GM23248 (cell line): ENCODE measurements at regions not wholly inside any gene's neighbourhood (a gene's known extent, or its start where the extent isn't known, plus 50 kb on each side); places are given as distances from the start of the nearest gene placed in this dataset.

Experiments used
- DNase-seq: peaks from one replicate; pipeline ENCODE4 v3.0.0-alpha.2; 2015
- H2AFZ ChIP-seq: fragments of 200-600 bp; sonication (generic); 2 replicates; pipeline ENCODE4 v1.6.1; 2016; ENCODE audit warnings: antibody characterized with exemption
- H3F3A ChIP-seq: fragments of 200-600 bp; sonication (generic); 2 replicates; pipeline ENCODE4 v1.6.1; 2016; ENCODE audit warnings: mild to moderate bottlenecking, antibody characterized with exemption, mixed run types; ENCODE audit not compliant: insufficient read depth
- H3K27ac ChIP-seq: fragments of 200-600 bp; sonication (generic); 2 replicates; pipeline ENCODE4 v1.5.1; 2016; ENCODE audit warnings: mild to moderate bottlenecking
- H3K27me3 ChIP-seq: fragments of 200-600 bp; sonication (generic); replicated peaks from 2 replicates; pipeline ENCODE4 v1.6.1; 2016; ENCODE audit warnings: mild to moderate bottlenecking; ENCODE audit not compliant: insufficient read depth
- H3K36me3 ChIP-seq: fragments of 200-600 bp; sonication (generic); 2 replicates; pipeline ENCODE4 v1.6.1; 2016; ENCODE audit warnings: low read depth, mild to moderate bottlenecking
- H3K4me1 ChIP-seq: fragments of 200-600 bp; sonication (generic); 2 replicates; pipeline ENCODE4 v1.6.1; 2016; ENCODE audit warnings: mild to moderate bottlenecking; ENCODE audit not compliant: insufficient read depth
- H3K4me2 ChIP-seq: fragments of 200-600 bp; sonication (generic); one replicate; pipeline ENCODE4 v1.6.1; 2016; ENCODE audit warnings: mild to moderate bottlenecking; ENCODE audit not compliant: unreplicated experiment
- H3K4me3 ChIP-seq: fragments of 200-600 bp; sonication (generic); 2 replicates; pipeline ENCODE4 v1.5.1; 2016; ENCODE audit warnings: mild to moderate bottlenecking
- H3K79me2 ChIP-seq: fragments of 200-600 bp; sonication (generic); 2 replicates; pipeline ENCODE4 v1.6.1; 2016; ENCODE audit warnings: mild to moderate bottlenecking; ENCODE audit not compliant: insufficient read depth
- H3K9ac ChIP-seq: fragments of 200-600 bp; sonication (generic); 2 replicates; pipeline ENCODE4 v1.6.1; 2016; ENCODE audit warnings: mild to moderate bottlenecking
- H3K9me2 ChIP-seq: fragments of 200-600 bp; sonication (generic); 2 replicates; pipeline ENCODE4 v1.6.1; 2016; ENCODE audit warnings: mixed run types, mild to moderate bottlenecking, moderate library complexity; ENCODE audit not compliant: insufficient read depth
- H3K9me3 ChIP-seq: fragments of 200-600 bp; sonication (generic); one replicate; pipeline ENCODE4 v1.6.1; 2017; ENCODE audit warnings: low read depth
- H4K20me1 ChIP-seq: fragments of 200-600 bp; sonication (generic); 2 replicates; pipeline ENCODE4 v1.6.0; 2016; ENCODE audit not compliant: insufficient read depth
- EZH2 ChIP-seq: fragments of 200-600 bp; sonication (generic); IDR thresholded peaks from 2 replicates; pipeline ENCODE4 v1.6.1; 2018; ENCODE audit warnings: antibody characterized with exemption, mild to moderate bottlenecking; ENCODE audit not compliant: insufficient read depth, poor library complexity, severe bottlenecking
- EZH2phosphoT487 ChIP-seq: fragments of 200-600 bp; sonication (generic); IDR thresholded peaks from 2 replicates; pipeline ENCODE4 v1.6.1; 2018; ENCODE audit warnings: antibody characterized with exemption, moderate library complexity, mild to moderate bottlenecking, low read depth; ENCODE audit not compliant: insufficient read depth
- WGBS, 2 experiments: methylation state at CpG; one replicate each; pipeline ENCODE4 v1.1.6; 2015 to 2017; ENCODE audit warnings: low lambda C conversion rate in 2 of 2, low coverage in 1 of 2; ENCODE audit errors: missing lambda C conversion rate in 2 of 2; 5-methylcytosine and 5-hydroxymethylcytosine counted together
- in situ Hi-C: fragments of 300-500 bp; cut with MboI; formaldehyde crosslinking; loops from 2 replicates; pipeline ENCODE4 v1.15.0; 2020

- Histone ChIP-seq H2AFZ (no peak overlapping the region), H3K36me3 (no peaks in the 10 kb centered on the region), H3K9ac (no peak overlapping the region), H3F3A (no peaks in the 10 kb centered on the region), H3K27ac (no peak overlapping the region), H3K79me2 (no peaks in the 10 kb centered on the region), H3K9me2 (no peaks in the 10 kb centered on the region), H3K27me3 (no peaks in the 10 kb centered on the region), H3K4me3 (no peak overlapping the region), H3K4me1 (no peaks in the 10 kb centered on the region), H3K4me2 (no peak overlapping the region), H3K9me3 (no peaks in the 10 kb centered on the region), H4K20me1 (no peaks in the 10 kb centered on the region)
- no peak for DNase-seq
- in situ Hi-C loops = no loop called here
- TF ChIP-seq EZH2phosphoT487 = no peak
- TF ChIP-seq EZH2 = no peak
These were observed 264.2 kb downstream of the SLC6A15 start for GRCh38 chr12:84648425-84648824.

- Histone ChIP-seq H3K4me1 (no peaks in the 10 kb centered on the region), H3K9me3 (no peaks in the 10 kb centered on the region), H3K4me3 (no peak overlapping the region), H3K79me2 (no peaks in the 10 kb centered on the region), H4K20me1 (no peaks in the 10 kb centered on the region), H3K27ac (no peak overlapping the region), H3F3A (no peaks in the 10 kb centered on the region), H3K4me2 (no peak overlapping the region), H3K27me3 (no peaks in the 10 kb centered on the region), H3K36me3 (no peaks in the 10 kb centered on the region), H3K9me2 (no peaks in the 10 kb centered on the region), H3K9ac (no peak overlapping the region), H2AFZ (no peak overlapping the region)
- DNase-seq = no peak
- no peak for TF ChIP-seq EZH2phosphoT487
- no peak for TF ChIP-seq EZH2
- in situ Hi-C loops = no loop called here
- WGBS, 2 experiments = 91 to 95% methylated on average over 2 of the region's 2 CpGs
These were observed 267.7 kb downstream of the SLC6A15 start for GRCh38 chr12:84644908-84645307.

- H3F3A ChIP-seq = no peaks in the 10 kb centered on the region
- H3K27me3 ChIP-seq = no peaks in the 10 kb centered on the region
- H2AFZ ChIP-seq = no peak overlapping the region
- H3K4me2 ChIP-seq = no peak overlapping the region
- no peak for DNase-seq
- H3K4me3 ChIP-seq = no peak overlapping the region
- H3K36me3 ChIP-seq = no peaks in the 10 kb centered on the region
- 83 to 94% methylated on average over 1 of the region's 1 CpG for WGBS, 2 experiments
- no peaks in the 10 kb centered on the region for H4K20me1 ChIP-seq
- no peak overlapping the region for H3K9ac ChIP-seq
- H3K9me3 ChIP-seq = no peaks in the 10 kb centered on the region
- H3K27ac ChIP-seq = no peak overlapping the region
- in situ Hi-C loops = no loop called here
- no peaks in the 10 kb centered on the region for H3K79me2 ChIP-seq
- H3K9me2 ChIP-seq = no peaks in the 10 kb centered on the region
- TF ChIP-seq EZH2phosphoT487 = no peak
- no peak for TF ChIP-seq EZH2
- no peaks in the 10 kb centered on the region; the same call in 1 of the 2 replicates for H3K4me1 ChIP-seq
These were observed 268.6 kb downstream of the SLC6A15 start for GRCh38 chr12:84643993-84644392.

- Histone ChIP-seq H3K9ac (no peak overlapping the region), H2AFZ (peak overlapping the region; percentile 4; the same call in 1 of the 2 replicates), H3K9me3 (no peaks in the 10 kb centered on the region), H3K36me3 (no peaks in the 10 kb centered on the region), H3K27ac (no peak overlapping the region), H3K27me3 (no peaks in the 10 kb centered on the region), H3K4me3 (no peak overlapping the region), H3K79me2 (no peaks in the 10 kb centered on the region), H3F3A (peaks cover 13% of the 10 kb centered on the region; the same call in 1 of the 2 replicates), H3K4me2 (no peak overlapping the region), H3K4me1 (peaks cover 16% of the 10 kb centered on the region), H4K20me1 (no peaks in the 10 kb centered on the region), H3K9me2 (no peaks in the 10 kb centered on the region)
- 37% methylated on average over 2 of the region's 2 CpGs for WGBS, 2 experiments
- in situ Hi-C loops = no loop called here
- DNase-seq = peak; percentile 40
- TF ChIP-seq EZH2 (no peak), EZH2phosphoT487 (no peak)
These were observed 270.6 kb downstream of the SLC6A15 start for GRCh38 chr12:84641940-84642545.

GRCh38 chr12:84638811-84639368 lies 273.7 kb downstream of the SLC6A15 start:
- H3K4me2 ChIP-seq = no peak overlapping the region
- H3K9me2 ChIP-seq = no peaks in the 10 kb centered on the region
- 0 out of 2 replicates have a peak overlapping the region, but pooled peaks have one; percentile 65 for H2AFZ ChIP-seq
- no peaks in the 10 kb centered on the region for H3K79me2 ChIP-seq
- peak; percentile 42 for DNase-seq
- H3F3A ChIP-seq = peaks cover 13% of the 10 kb centered on the region; the same call in 1 of the 2 replicates
- TF ChIP-seq EZH2phosphoT487 (no peak), EZH2 (no peak)
- peaks cover 23% of the 10 kb centered on the region for H3K4me1 ChIP-seq
- H3K9me3 ChIP-seq = no peaks in the 10 kb centered on the region
- H3K27me3 ChIP-seq = no peaks in the 10 kb centered on the region
- no peaks in the 10 kb centered on the region for H3K36me3 ChIP-seq
- WGBS, 2 experiments = 73 to 76% methylated on average over 2 of the region's 2 CpGs
- H3K9ac ChIP-seq = no peak overlapping the region
- no peaks in the 10 kb centered on the region for H4K20me1 ChIP-seq
- in situ Hi-C loops = no loop called here
- no peak overlapping the region for H3K4me3 ChIP-seq
- H3K27ac ChIP-seq = no peak overlapping the region
